ENCODE measurements at regions not wholly inside any gene's neighbourhood (a gene's known extent, or its start where the extent isn't known, plus 50 kb on each side); places are given as distances from the start of the nearest gene placed in this dataset.
"Not testable (repeated sequence)": the region's sequence is repeated elsewhere in the genome, so short reads cannot be mapped to it uniquely, and the experiment has no call there.

DNA sequence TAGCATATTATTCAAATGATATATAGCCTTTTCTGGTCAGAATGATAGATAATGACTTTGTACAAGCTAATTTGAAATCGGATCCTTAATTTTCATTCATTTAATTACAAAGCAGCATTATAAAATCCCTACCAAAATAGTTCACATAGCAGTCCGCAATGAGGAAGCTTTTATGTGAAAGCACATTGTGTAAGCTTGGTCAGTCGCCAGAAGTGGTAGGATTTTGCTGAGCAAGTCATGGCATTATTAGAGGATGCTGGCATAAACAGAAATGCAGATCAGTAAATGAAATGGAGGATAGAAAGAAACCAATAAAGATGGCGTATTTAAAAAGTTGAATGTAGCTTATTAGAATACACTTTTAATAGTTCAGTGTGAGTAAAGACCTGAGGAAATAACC lies 93.2 kb upstream of the DIAPH2 start:
- no peaks in the 10 kb centered on the region for H3K36me3 Mint-ChIP-seq (ENCODE audit: unreplicated experiment)
- H3K27ac Mint-ChIP-seq (ENCODE audit: unreplicated experiment) = no peak overlapping the region
- TF ChIP-seq, protein P1, sequence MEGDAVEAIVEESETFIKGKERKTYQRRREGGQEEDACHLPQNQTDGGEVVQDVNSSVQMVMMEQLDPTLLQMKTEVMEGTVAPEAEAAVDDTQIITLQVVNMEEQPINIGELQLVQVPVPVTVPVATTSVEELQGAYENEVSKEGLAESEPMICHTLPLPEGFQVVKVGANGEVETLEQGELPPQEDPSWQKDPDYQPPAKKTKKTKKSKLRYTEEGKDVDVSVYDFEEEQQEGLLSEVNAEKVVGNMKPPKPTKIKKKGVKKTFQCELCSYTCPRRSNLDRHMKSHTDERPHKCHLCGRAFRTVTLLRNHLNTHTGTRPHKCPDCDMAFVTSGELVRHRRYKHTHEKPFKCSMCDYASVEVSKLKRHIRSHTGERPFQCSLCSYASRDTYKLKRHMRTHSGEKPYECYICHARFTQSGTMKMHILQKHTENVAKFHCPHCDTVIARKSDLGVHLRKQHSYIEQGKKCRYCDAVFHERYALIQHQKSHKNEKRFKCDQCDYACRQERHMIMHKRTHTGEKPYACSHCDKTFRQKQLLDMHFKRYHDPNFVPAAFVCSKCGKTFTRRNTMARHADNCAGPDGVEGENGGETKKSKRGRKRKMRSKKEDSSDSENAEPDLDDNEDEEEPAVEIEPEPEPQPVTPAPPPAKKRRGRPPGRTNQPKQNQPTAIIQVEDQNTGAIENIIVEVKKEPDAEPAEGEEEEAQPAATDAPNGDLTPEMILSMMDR (IDR thresholded peaks at IDR 0.05) = no peak
- DNase-seq (ENCODE audit: extremely low spot score, unreplicated experiment) = no peak
- H3K9me3 Mint-ChIP-seq (ENCODE audit: unreplicated experiment) = peaks cover 4% of the 10 kb centered on the region
- no peak overlapping the region for H3K4me3 Mint-ChIP-seq (ENCODE audit: unreplicated experiment)
- H3K27me3 Mint-ChIP-seq (ENCODE audit: unreplicated experiment) = no peaks in the 10 kb centered on the region
- no peaks in the 10 kb centered on the region for H3K4me1 Mint-ChIP-seq (ENCODE audit: unreplicated experiment)

DNA sequence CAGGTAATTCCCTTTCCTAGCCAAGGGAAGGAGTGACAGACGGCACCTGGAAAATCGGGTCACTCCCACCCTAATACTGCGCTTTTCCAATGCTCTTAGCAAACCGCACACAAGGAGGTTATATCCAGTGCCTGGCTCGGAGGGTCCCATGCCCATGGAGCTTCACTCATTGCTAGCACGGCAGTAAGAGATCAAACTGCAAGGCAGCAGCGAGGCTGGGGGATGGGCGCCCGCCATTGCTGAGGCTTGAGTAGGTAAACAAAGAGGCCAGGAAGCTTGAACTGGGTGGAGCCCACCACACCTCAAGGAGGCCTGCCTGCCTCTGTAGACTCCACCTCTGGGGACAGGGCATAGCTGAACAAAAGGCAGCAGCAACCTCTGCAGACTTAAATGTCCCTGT lies 86.8 kb upstream of the DIAPH2 start:
- H3K36me3 Mint-ChIP-seq (ENCODE audit: unreplicated experiment); DNase-seq (ENCODE audit: extremely low spot score, unreplicated experiment); H3K9me3 Mint-ChIP-seq (ENCODE audit: unreplicated experiment); H3K27ac Mint-ChIP-seq (ENCODE audit: unreplicated experiment); H3K27me3 Mint-ChIP-seq (ENCODE audit: unreplicated experiment); H3K4me3 Mint-ChIP-seq (ENCODE audit: unreplicated experiment); H3K4me1 Mint-ChIP-seq (ENCODE audit: unreplicated experiment): not testable (repeated sequence)

DNA sequence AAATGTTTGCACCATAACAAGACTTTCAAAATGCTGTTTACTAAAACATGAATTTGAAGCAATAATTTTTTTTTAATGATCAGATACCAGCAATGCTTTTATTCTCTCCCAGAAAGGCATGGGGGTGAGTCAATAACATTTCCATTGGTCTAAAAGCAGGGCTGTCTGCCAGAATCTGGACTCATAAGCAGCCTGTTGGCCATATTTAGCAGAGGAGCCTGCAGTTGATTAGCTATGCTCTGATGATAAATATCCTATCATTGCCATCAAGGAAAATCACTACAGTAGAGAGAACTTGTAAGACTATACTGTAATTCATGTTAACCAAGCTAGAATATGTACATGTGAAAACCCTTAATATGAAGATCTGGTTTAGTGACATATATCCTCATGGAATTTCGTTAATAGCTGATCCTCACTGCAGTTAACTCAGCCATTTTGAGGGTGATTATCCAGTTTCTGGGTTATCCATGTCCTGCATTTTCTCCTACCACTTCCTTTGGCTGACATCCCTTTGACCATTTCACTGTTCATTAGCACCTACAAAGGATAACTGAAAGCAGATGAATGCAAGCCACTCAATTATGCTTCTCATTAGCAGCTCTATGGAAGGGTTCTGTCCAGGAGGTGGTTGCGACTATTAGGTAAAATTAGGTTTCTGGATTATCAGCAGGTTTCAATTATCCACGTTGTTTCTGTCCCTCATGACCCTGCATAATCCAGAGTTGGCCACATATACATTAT lies 72.9 kb upstream of the DIAPH2 start:
- Mint-ChIP-seq H3K27me3 (ENCODE audit: unreplicated experiment) (no peaks in the 10 kb centered on the region), H3K27ac (ENCODE audit: unreplicated experiment) (no peak overlapping the region), H3K9me3 (ENCODE audit: unreplicated experiment) (no peaks in the 10 kb centered on the region), H3K36me3 (ENCODE audit: unreplicated experiment) (no peaks in the 10 kb centered on the region), H3K4me3 (ENCODE audit: unreplicated experiment) (no peak overlapping the region), H3K4me1 (ENCODE audit: unreplicated experiment) (no peaks in the 10 kb centered on the region)
- no peak for DNase-seq (ENCODE audit: extremely low spot score, unreplicated experiment)
- TF ChIP-seq, protein P1 (IDR thresholded peaks at IDR 0.05) = no peak

DNA sequence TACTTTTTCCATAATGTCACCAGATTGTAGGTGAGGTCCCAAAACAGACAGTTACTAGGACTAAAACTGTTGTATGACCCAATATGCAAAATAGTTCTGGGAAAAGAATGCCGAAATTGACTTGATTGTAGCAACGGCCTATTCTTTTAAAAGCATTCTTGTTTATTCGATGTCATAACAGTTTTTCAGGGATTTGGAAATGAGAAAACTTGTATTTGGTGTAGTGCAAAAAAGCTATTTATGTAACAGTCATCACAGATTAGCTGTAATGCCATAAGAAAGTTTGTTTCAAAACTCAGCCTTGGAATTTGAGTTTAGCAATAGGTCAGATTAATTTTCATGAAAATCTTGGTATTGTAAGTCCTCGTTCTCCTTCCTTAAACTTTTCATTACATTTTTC lies 69.2 kb upstream of the DIAPH2 start:
- H3K27me3 Mint-ChIP-seq (ENCODE audit: unreplicated experiment) = no peaks in the 10 kb centered on the region
- no peaks in the 10 kb centered on the region for H3K36me3 Mint-ChIP-seq (ENCODE audit: unreplicated experiment)
- TF ChIP-seq, protein P1 (IDR thresholded peaks at IDR 0.05) = no peak
- H3K9me3 Mint-ChIP-seq (ENCODE audit: unreplicated experiment) = no peaks in the 10 kb centered on the region
- H3K4me1 Mint-ChIP-seq (ENCODE audit: unreplicated experiment) = no peaks in the 10 kb centered on the region
- no peak overlapping the region for H3K27ac Mint-ChIP-seq (ENCODE audit: unreplicated experiment)
- no peak overlapping the region for H3K4me3 Mint-ChIP-seq (ENCODE audit: unreplicated experiment)
- no peak for DNase-seq (ENCODE audit: extremely low spot score, unreplicated experiment)

DNA sequence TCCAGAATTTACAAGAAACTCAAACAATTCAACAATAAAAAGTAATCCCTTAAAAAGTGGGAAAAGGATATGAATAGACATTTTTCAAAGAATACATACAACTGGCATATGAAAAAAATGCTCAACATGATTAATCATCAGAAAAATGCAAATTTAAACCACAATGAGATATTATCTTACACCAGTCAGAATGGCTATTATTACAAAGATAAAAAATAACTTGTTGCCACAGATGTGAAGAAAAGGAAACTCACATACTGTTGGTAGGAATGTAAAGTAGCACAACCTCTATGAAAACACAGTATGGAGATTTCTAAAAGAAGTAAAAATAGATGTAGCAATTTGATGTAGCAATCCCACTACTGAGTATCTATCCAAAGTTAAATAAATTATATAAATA lies 65.1 kb upstream of the DIAPH2 start:
- Mint-ChIP-seq H3K4me1 (ENCODE audit: unreplicated experiment) (no peaks in the 10 kb centered on the region), H3K27ac (ENCODE audit: unreplicated experiment) (no peak overlapping the region), H3K4me3 (ENCODE audit: unreplicated experiment) (no peak overlapping the region), H3K27me3 (ENCODE audit: unreplicated experiment) (no peaks in the 10 kb centered on the region), H3K9me3 (ENCODE audit: unreplicated experiment) (no peaks in the 10 kb centered on the region), H3K36me3 (ENCODE audit: unreplicated experiment) (no peaks in the 10 kb centered on the region)
- no peak for DNase-seq (ENCODE audit: extremely low spot score, unreplicated experiment)
- TF ChIP-seq, protein P1 (IDR thresholded peaks at IDR 0.05) = no peak
